HCT116 (cell line): ENCODE measurements at regions not wholly inside any gene's neighbourhood (a gene's known extent, or its start where the extent isn't known, plus 50 kb on each side); places are given as distances from the start of the nearest gene placed in this dataset.

Source experiments
- ATAC-seq: fragments of 200-7000 bp; cut with Tn5 transposase; 2 replicates; pipeline ENCODE4 v1.9.1; 2020; ENCODE audit warnings: mild to moderate bottlenecking, moderate library complexity
- BruUV-seq: library from RNA; stranded (reverse); fragments of 400-500 nt; replicated peaks from 2 replicates; lab custom pipeline; 2021; lab: Mats Ljungman, UMichigan
- CTCF ChIA-PET: fragments of 300-600 bp; sonication (Branson Sonifier 250); formaldehyde crosslinking; loops from one replicate; lab custom pipeline; 2021; ENCODE audit warnings: antibody characterized with exemption; lab: Charles Lee
- POLR2A ChIA-PET: fragments of 300-600, 350-600 bp; sonication (Branson Sonifier 250); formaldehyde crosslinking; loops from one replicate; lab custom pipeline; 2021; ENCODE audit warnings: antibody characterized with exemption; lab: Charles Lee
- RAD21 ChIA-PET, 2 experiments: fragments of 300-600 bp; sonication (Branson Sonifier 250); formaldehyde crosslinking; loops; one replicate each; lab custom pipeline; 2023; ENCODE audit warnings: low total read pairs in 2 of 2; ENCODE audit not compliant: uncharacterized antibody in 2 of 2, unreplicated experiment in 2 of 2, low non-redundant PET in 1 of 2; lab: Charles Lee
- DNase-seq: peaks from one replicate; pipeline ENCODE4 v3.0.0-alpha.2; 2010; ENCODE audit warnings: low read depth, low spot score
- H2AFZ ChIP-seq: fragments of 200-600 bp; shearing (Covaris generic), sonication (generic); 2 replicates; pipeline ENCODE4 v1.6.1; 2017; ENCODE audit warnings: low read depth, mixed run types, mixed read lengths, antibody characterized with exemption, low read length; ENCODE audit not compliant: poor library complexity, severe bottlenecking
- H3K27ac ChIP-seq: 2 replicates; pipeline ENCODE4 v1.5.1; 2012; ENCODE audit warnings: low read depth, low read length
- H3K27me3 ChIP-seq: fragments of 200-600 bp; sonication (generic); 2 replicates; pipeline ENCODE4 v1.6.1; 2016; ENCODE audit warnings: mixed run types, low read length, mixed read lengths; ENCODE audit not compliant: insufficient read depth
- H3K36me3 ChIP-seq, 2 experiments: fragments of 200-500 bp in 1 of 2; fragments of 200-600 bp in 1 of 2; sonication (Bioruptor generic) in 1 of 2; sonication (generic) in 1 of 2; 2 replicates each; pipeline versions ENCODE4 v1.5.1 to v1.6.1; 2014 to 2016; ENCODE audit warnings: low read length in 2 of 2, inconsistent platforms in 1 of 2, mixed read lengths in 1 of 2, mixed run types in 1 of 2; ENCODE audit not compliant: insufficient read depth in 2 of 2, control insufficient read depth in 1 of 2
- H3K4me1 ChIP-seq, 2 experiments: fragments of 200-600 bp in 1 of 2; sonication (generic) in 1 of 2; 2 replicates each; pipeline versions ENCODE4 v1.5.1 to v1.6.1; 2012 to 2017; ENCODE audit warnings: low read length in 2 of 2, inconsistent platforms in 1 of 2, mild to moderate bottlenecking in 1 of 2, mixed read lengths in 1 of 2, mixed run types in 1 of 2, moderate library complexity in 1 of 2; ENCODE audit not compliant: insufficient read depth in 2 of 2, control insufficient read depth in 1 of 2
- H3K4me2 ChIP-seq: fragments of 200-600 bp; sonication (generic); 2 replicates; pipeline ENCODE4 v1.6.1; 2017; ENCODE audit warnings: mixed run types, low read length, mixed read lengths
- H3K4me3 ChIP-seq, 2 experiments: fragments of 200-600 bp in 1 of 2; sonication (generic) in 1 of 2; replicated peaks in 1 of 2; 2 replicates each; pipeline ENCODE4 v1.5.1; 2011 to 2016; ENCODE audit warnings: low read length in 2 of 2, control low read depth in 1 of 2, low read depth in 1 of 2, mild to moderate bottlenecking in 1 of 2, mixed read lengths in 1 of 2, mixed run types in 1 of 2
- H3K79me2 ChIP-seq: fragments of 200-600 bp; sonication (generic); 2 replicates; pipeline ENCODE4 v1.6.1; 2017; ENCODE audit warnings: mild to moderate bottlenecking, mixed run types, low read length, moderate library complexity, mixed read lengths; ENCODE audit not compliant: insufficient read depth
- H3K9ac ChIP-seq: fragments of 200-600 bp; sonication (generic); 2 replicates; pipeline ENCODE4 v1.6.1; 2016; ENCODE audit warnings: low read length, mixed read lengths
- H3K9me2 ChIP-seq: fragments of 200-600 bp; sonication (generic), shearing (Covaris generic); 2 replicates; pipeline ENCODE4 v1.6.1; 2017; ENCODE audit warnings: mixed run types, mild to moderate bottlenecking, moderate library complexity; ENCODE audit not compliant: insufficient read depth
- H3K9me3 ChIP-seq, 2 experiments: fragments of 200-500 bp in 1 of 2; fragments of 200-600 bp in 1 of 2; sonication (Bioruptor generic) in 1 of 2; sonication (generic) in 1 of 2; 2 replicates each; pipeline ENCODE4 v1.6.1; 2014 to 2017; ENCODE audit warnings: low read length in 2 of 2, mixed read lengths in 2 of 2, inconsistent platforms in 1 of 2, low read depth in 1 of 2, mild to moderate bottlenecking in 1 of 2, mixed run types in 1 of 2, moderate library complexity in 1 of 2; ENCODE audit not compliant: control insufficient read depth in 1 of 2, insufficient read depth in 1 of 2
- H4K20me1 ChIP-seq: fragments of 200-600 bp; sonication (generic), shearing (Covaris generic); 2 replicates; pipeline ENCODE4 v1.6.1; 2017; ENCODE audit warnings: mixed run types, mild to moderate bottlenecking, moderate library complexity; ENCODE audit not compliant: insufficient read depth
- ATF3 ChIP-seq: IDR thresholded peaks from 2 replicates; pipeline ENCODE4 v1.6.1; 2012
- CEBPB ChIP-seq: IDR thresholded peaks from 2 replicates; pipeline ENCODE4 v1.6.1; 2012; ENCODE audit warnings: low read depth
- CTCF ChIP-seq, 3 experiments: fragments of 200-600 bp in 1 of 3; sonication (generic) in 1 of 3; IDR thresholded peaks in 2 of 3; conservative IDR thresholded peaks in 1 of 3; 2 replicates each; pipeline ENCODE4 v1.5.1; 2012 to 2017; ENCODE audit warnings: low read depth in 2 of 3, low read length in 2 of 3, antibody characterized with exemption in 1 of 3, borderline replicate concordance in 1 of 3, control low read depth in 1 of 3, mild to moderate bottlenecking in 1 of 3, mixed read lengths in 1 of 3, mixed run types in 1 of 3, moderate library complexity in 1 of 3; ENCODE audit not compliant: insufficient read depth in 1 of 3
- EGR1 ChIP-seq: IDR thresholded peaks from 2 replicates; pipeline ENCODE4 v1.6.1; 2012; ENCODE audit warnings: low read depth
- EZH2 ChIP-seq: fragments of 200-600 bp; sonication (generic); IDR thresholded peaks from 2 replicates; pipeline ENCODE4 v1.6.1; 2017; ENCODE audit warnings: antibody characterized with exemption, mixed run types
- EZH2phosphoT487 ChIP-seq: fragments of 200-600 bp; IDR thresholded peaks from 2 replicates; pipeline ENCODE4 v1.6.1; 2018; ENCODE audit warnings: antibody characterized with exemption, borderline replicate concordance
- FOSL1 ChIP-seq: IDR thresholded peaks from 2 replicates; pipeline ENCODE4 v1.6.1; 2012; ENCODE audit warnings: low read depth
- JUND ChIP-seq: IDR thresholded peaks from 2 replicates; pipeline ENCODE4 v1.6.1; 2012
- MAX ChIP-seq: IDR thresholded peaks from 2 replicates; pipeline ENCODE4 v1.6.1; 2012
- POLR2AphosphoS5 ChIP-seq: IDR thresholded peaks from 2 replicates; pipeline ENCODE4 v1.6.1; 2011; ENCODE audit warnings: mild to moderate bottlenecking, low read depth, low read length, moderate library complexity
- SIN3A ChIP-seq: IDR thresholded peaks from 2 replicates; pipeline ENCODE4 v1.6.1; 2012; ENCODE audit warnings: low read depth
- TCF7L2 ChIP-seq: IDR thresholded peaks from 2 replicates; pipeline ENCODE4 v1.7.0; 2011; ENCODE audit warnings: borderline replicate concordance, inconsistent platforms; ENCODE audit not compliant: insufficient read depth, insufficient read length; ENCODE audit errors: extremely low read depth
- ZBTB33 ChIP-seq: IDR thresholded peaks from 2 replicates; pipeline ENCODE4 v1.6.1; 2011; ENCODE audit warnings: mild to moderate bottlenecking, low read length, moderate library complexity; ENCODE audit not compliant: insufficient replicate concordance; ENCODE audit errors: extremely low read depth
- ZFX ChIP-seq: fragments of 450-650 bp; IDR thresholded peaks from 2 replicates; pipeline ENCODE4 v1.6.1; 2017
- ZNF274 ChIP-seq: fragments of 200-500 bp; sonication (Bioruptor generic); IDR thresholded peaks from 2 replicates; pipeline ENCODE4 v1.6.1; 2014; ENCODE audit warnings: mild to moderate bottlenecking, low read depth, low read length, inconsistent platforms
- intact Hi-C: fragments of 100-400 bp; cut with micrococcal nuclease; formaldehyde crosslinking; loops from 2 replicates; pipeline ENCODE4 v1.10.0; 2022

- CTCF ChIA-PET, result no interaction called here
- no peak for ATAC-seq
- TF ChIP-seq CEBPB (no peak), EZH2 (no peak), JUND (no peak), FOSL1 (no peak), MAX (no peak), ZFX (no peak), ZBTB33 (no peak), TCF7L2 (no peak), SIN3A (no peak), EZH2phosphoT487 (no peak), CTCF (IDR thresholded peaks at IDR 0.05 in 2 of 3, conservative IDR thresholded peaks at IDR 0.05 in 1 of 3; ENCODE audit: borderline replicate concordance in 1 of 3, insufficient read depth in 1 of 3, low read depth in 2 of 3, low read length in 2 of 3) (no peak), EGR1 (no peak), ZNF274 (no peak), POLR2AphosphoS5 (no peak), ATF3 (no peak)
- no peaks in the 10 kb centered on the region for H3K79me2 ChIP-seq
- H3K36me3 ChIP-seq, result no peaks in the 10 kb centered on the region
- no peaks in the 10 kb centered on the region for H3K4me1 ChIP-seq
- H3K9ac ChIP-seq, result no peak overlapping the region
- no TSS peak for BruUV-seq
- H3K4me2 ChIP-seq, result no peak overlapping the region
- no peaks in the 10 kb centered on the region for H4K20me1 ChIP-seq
- POLR2A ChIA-PET, result no interaction called here
- H3K27ac ChIP-seq, result no peak overlapping the region
- H3K9me3 ChIP-seq, result peaks cover 0 to 9% of the 10 kb centered on the region in 2 experiments; a peak in 2 of 4 replicates
- H2AFZ ChIP-seq, result no peak overlapping the region
- RAD21 ChIA-PET, result no interaction called here
- DNase-seq, result no peak
- intact Hi-C loops, result no loop called here
- H3K9me2 ChIP-seq, result no peaks in the 10 kb centered on the region
- H3K4me3 ChIP-seq, result no peak overlapping the region
- no peaks in the 10 kb centered on the region for H3K27me3 ChIP-seq
These were observed 413.7 kb upstream of the FAT3 start for GRCh38 chr11:91810871-91811270.
